Smooth muscle cell (in vitro differentiated cells): ENCODE measurements at regions not wholly inside any gene's neighbourhood (a gene's known extent, or its start where the extent isn't known, plus 50 kb on each side); places are given as distances from the start of the nearest gene placed in this dataset.

Experiments
- DNase-seq: peaks from one replicate; lab custom pipeline; 2025; ENCODE audit not compliant: unreplicated experiment; lab: John Stamatoyannopoulos, UW
- H2AFZ ChIP-seq: fragments of 200-600 bp; sonication (generic); 2 replicates; pipeline ENCODE4 v1.6.0; 2016; ENCODE audit warnings: antibody characterized with exemption, low read depth, mild to moderate bottlenecking
- H3F3A ChIP-seq: fragments of 200-600 bp; sonication (generic); 2 replicates; pipeline ENCODE4 v1.6.0; 2017; ENCODE audit warnings: antibody characterized with exemption, low read depth
- H3K27ac ChIP-seq: fragments of 200-600 bp; sonication (generic); 2 replicates; pipeline ENCODE4 v1.5.1; 2016; ENCODE audit warnings: low read depth, mild to moderate bottlenecking
- H3K27me3 ChIP-seq: fragments of 200-600 bp; sonication (generic); 2 replicates; pipeline ENCODE4 v1.6.1; 2016; ENCODE audit warnings: low read depth, mild to moderate bottlenecking
- H3K36me3 ChIP-seq: fragments of 200-600 bp; sonication (generic); 2 replicates; pipeline ENCODE4 v1.5.1; 2016; ENCODE audit warnings: low read depth
- H3K4me1 ChIP-seq: fragments of 200-600 bp; sonication (generic); 2 replicates; pipeline ENCODE4 v1.5.1; 2016; ENCODE audit warnings: low read depth
- H3K4me2 ChIP-seq: fragments of 200-600 bp; sonication (generic); 2 replicates; pipeline ENCODE4 v1.6.0; 2016; ENCODE audit warnings: mild to moderate bottlenecking
- H3K4me3 ChIP-seq: fragments of 200-600 bp; sonication (generic); 2 replicates; pipeline ENCODE4 v1.5.1; 2016; ENCODE audit warnings: mild to moderate bottlenecking
- H3K79me2 ChIP-seq: fragments of 200-600 bp; sonication (generic); 2 replicates; pipeline ENCODE4 v1.6.0; 2016; ENCODE audit warnings: low read depth, mild to moderate bottlenecking
- H3K9ac ChIP-seq: fragments of 200-600 bp; sonication (generic); 2 replicates; pipeline ENCODE4 v1.6.0; 2016; ENCODE audit warnings: low read depth
- H3K9me3 ChIP-seq: fragments of 200-600 bp; sonication (generic); replicated peaks from 2 replicates; pipeline ENCODE4 v1.5.1; 2016; ENCODE audit warnings: low read depth
- H4K20me1 ChIP-seq: fragments of 200-600 bp; sonication (generic); 2 replicates; pipeline ENCODE4 v1.6.0; 2016; ENCODE audit warnings: low read depth
- WGBS: methylation state at CpG from one replicate; pipeline ENCODE4 v1.1.7; 2016; ENCODE audit warnings: low lambda C conversion rate; 5-methylcytosine and 5-hydroxymethylcytosine counted together
- TF ChIP-seq, protein P1 (sequence below): fragments of 200-600 bp; sonication (generic); IDR thresholded peaks from 2 replicates; pipeline ENCODE4 v1.5.1; 2017; ENCODE audit warnings: borderline replicate concordance, mild to moderate bottlenecking, antibody characterized with exemption; ENCODE audit not compliant: insufficient read depth, poor library complexity, severe bottlenecking

DNA sequence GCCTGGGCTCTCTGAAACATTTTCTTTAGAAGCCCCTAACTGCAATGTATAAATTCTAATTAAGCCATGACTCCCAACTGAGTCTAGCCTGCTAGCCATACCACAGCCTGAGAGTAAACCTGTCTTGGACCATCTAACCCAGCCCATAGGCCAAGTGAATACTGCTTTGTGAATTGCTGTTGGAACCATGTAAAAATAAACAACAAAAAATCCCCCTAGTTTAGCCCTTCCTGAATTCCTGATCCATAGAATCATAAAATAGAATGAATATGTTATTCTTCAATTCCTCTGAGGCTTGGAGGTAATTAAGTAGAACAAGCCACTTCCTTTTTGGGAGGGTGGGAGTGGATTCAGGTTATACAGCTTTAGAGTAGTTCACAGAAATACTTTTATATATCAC is 1496.4 kb downstream of the MRPL39 start:
- no peak overlapping the region for H3K4me2 ChIP-seq
- TF ChIP-seq, protein P1, sequence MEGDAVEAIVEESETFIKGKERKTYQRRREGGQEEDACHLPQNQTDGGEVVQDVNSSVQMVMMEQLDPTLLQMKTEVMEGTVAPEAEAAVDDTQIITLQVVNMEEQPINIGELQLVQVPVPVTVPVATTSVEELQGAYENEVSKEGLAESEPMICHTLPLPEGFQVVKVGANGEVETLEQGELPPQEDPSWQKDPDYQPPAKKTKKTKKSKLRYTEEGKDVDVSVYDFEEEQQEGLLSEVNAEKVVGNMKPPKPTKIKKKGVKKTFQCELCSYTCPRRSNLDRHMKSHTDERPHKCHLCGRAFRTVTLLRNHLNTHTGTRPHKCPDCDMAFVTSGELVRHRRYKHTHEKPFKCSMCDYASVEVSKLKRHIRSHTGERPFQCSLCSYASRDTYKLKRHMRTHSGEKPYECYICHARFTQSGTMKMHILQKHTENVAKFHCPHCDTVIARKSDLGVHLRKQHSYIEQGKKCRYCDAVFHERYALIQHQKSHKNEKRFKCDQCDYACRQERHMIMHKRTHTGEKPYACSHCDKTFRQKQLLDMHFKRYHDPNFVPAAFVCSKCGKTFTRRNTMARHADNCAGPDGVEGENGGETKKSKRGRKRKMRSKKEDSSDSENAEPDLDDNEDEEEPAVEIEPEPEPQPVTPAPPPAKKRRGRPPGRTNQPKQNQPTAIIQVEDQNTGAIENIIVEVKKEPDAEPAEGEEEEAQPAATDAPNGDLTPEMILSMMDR, result no peak
- H3K27ac ChIP-seq, result no peak overlapping the region
- no peak for DNase-seq
- H3K4me3 ChIP-seq, result no peak overlapping the region
- no peak overlapping the region for H2AFZ ChIP-seq
- H3K9me3 ChIP-seq, result no peaks in the 10 kb centered on the region
- H3K9ac ChIP-seq, result no peak overlapping the region
- H3K4me1 ChIP-seq, result no peaks in the 10 kb centered on the region
- no peaks in the 10 kb centered on the region for H3K36me3 ChIP-seq
- no peaks in the 10 kb centered on the region for H4K20me1 ChIP-seq
- H3K27me3 ChIP-seq, result no peaks in the 10 kb centered on the region
- H3F3A ChIP-seq, result no peaks in the 10 kb centered on the region
- no peaks in the 10 kb centered on the region for H3K79me2 ChIP-seq

DNA sequence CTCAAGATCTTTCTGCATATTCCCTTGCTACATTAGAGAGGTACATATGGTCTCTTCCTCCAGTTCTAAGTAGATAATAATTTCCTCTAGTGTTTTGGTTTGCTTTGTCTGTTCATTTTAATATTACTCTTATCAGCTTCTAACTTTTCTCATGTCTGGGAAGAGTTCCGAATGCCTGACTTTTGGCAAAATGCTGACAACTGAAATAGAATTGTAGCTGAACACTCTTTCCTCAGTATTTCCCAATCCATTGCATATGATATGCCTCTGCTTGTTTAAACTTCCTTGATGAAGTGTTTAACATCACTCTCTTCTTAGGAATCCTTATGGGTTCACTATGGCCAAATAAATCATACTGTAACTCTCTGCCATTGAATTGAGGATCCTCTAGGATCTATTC is 1510.1 kb downstream of the MRPL39 start:
- H4K20me1 ChIP-seq, result no peaks in the 10 kb centered on the region
- H2AFZ ChIP-seq, result no peak overlapping the region
- no peaks in the 10 kb centered on the region for H3K9me3 ChIP-seq
- no peak overlapping the region for H3K4me3 ChIP-seq
- H3K9ac ChIP-seq, result no peak overlapping the region
- no peaks in the 10 kb centered on the region for H3K79me2 ChIP-seq
- WGBS, result 0% methylated on average over 1 of the region's 1 CpG
- no peak overlapping the region for H3K27ac ChIP-seq
- no peak for DNase-seq
- H3K36me3 ChIP-seq, result no peaks in the 10 kb centered on the region
- TF ChIP-seq, protein P1, result no peak
- no peak overlapping the region for H3K4me2 ChIP-seq
- no peaks in the 10 kb centered on the region for H3F3A ChIP-seq
- no peaks in the 10 kb centered on the region for H3K27me3 ChIP-seq
- no peaks in the 10 kb centered on the region for H3K4me1 ChIP-seq

DNA sequence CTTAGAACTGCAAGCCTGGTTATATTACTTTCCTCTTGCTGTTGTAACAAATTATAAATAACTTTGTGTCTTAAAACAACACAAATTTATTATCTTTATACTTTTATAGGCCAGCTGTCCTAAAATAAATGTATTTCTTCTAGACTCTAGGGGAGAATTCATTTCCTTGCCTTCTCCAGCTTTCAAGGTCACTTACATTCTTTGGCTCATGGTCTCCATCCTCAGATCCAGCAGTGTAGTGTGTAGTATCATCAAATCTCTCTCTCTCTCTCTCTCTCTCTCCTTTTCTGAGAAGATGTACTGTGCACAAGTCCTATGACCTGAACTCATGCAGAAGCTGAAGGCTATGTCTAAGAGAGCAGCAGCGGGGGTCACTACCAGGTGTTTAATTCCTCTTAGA is 1510.6 kb downstream of the MRPL39 start:
- DNase-seq, result no peak
- Histone ChIP-seq H3K9me3 (no peaks in the 10 kb centered on the region), H3F3A (no peaks in the 10 kb centered on the region), H3K79me2 (no peaks in the 10 kb centered on the region), H2AFZ (no peak overlapping the region), H3K36me3 (no peaks in the 10 kb centered on the region), H3K27ac (no peak overlapping the region), H3K4me2 (no peak overlapping the region), H3K9ac (no peak overlapping the region), H3K4me3 (no peak overlapping the region), H4K20me1 (no peaks in the 10 kb centered on the region), H3K4me1 (no peaks in the 10 kb centered on the region), H3K27me3 (no peaks in the 10 kb centered on the region)
- 76% methylated on average over 1 of the region's 1 CpG for WGBS
- TF ChIP-seq, protein P1, result no peak

DNA sequence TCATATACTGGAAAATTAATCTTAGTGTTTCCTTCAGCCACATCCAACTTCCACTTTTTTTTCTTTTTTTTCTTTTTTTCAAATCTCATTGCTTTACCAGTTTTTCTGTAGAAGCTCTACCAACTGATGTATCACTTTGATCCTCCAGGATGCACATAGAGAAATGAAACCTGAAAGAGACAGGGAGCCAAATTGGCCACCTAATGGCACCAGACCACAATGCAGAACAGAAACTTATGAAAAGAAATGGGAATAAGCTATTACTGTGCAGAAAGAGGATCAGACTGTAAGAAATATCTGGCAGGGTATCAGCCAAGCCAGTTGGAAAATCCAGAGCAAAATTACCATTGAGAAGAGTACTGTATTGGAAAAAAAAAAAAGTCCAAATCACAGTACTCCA is 1514.2 kb downstream of the MRPL39 start:
- Histone ChIP-seq H3K4me3 (no peak overlapping the region), H3K9me3 (no peaks in the 10 kb centered on the region), H3K27ac (no peak overlapping the region), H3K27me3 (no peaks in the 10 kb centered on the region), H4K20me1 (no peaks in the 10 kb centered on the region), H3K79me2 (no peaks in the 10 kb centered on the region), H3F3A (no peaks in the 10 kb centered on the region), H3K4me2 (no peak overlapping the region), H2AFZ (no peak overlapping the region), H3K9ac (no peak overlapping the region), H3K4me1 (no peaks in the 10 kb centered on the region), H3K36me3 (no peaks in the 10 kb centered on the region)
- TF ChIP-seq, protein P1, result no peak
- no peak for DNase-seq
